WTC11 (cell line): ENCODE measurements at regions not wholly inside any gene's neighbourhood (a gene's known extent, or its start where the extent isn't known, plus 50 kb on each side); places are given as distances from the start of the nearest gene placed in this dataset.
"Not testable (repeated sequence)": the region's sequence is repeated elsewhere in the genome, so short reads cannot be mapped to it uniquely, and the experiment has no call there.

Source experiments
- ATAC-seq: fragments of 200-7000 bp; cut with Tn5 transposase; 2 replicates; pipeline ENCODE4 v1.10.0; 2021; ENCODE audit warnings: mild to moderate bottlenecking, moderate library complexity
- CTCF ChIA-PET: fragments of 300-600 bp; sonication (Branson Sonifier 250); formaldehyde crosslinking; loops from one replicate; lab custom pipeline; 2021; ENCODE audit warnings: antibody characterized with exemption; lab: Charles Lee
- POLR2A ChIA-PET: fragments of 350-600 bp; sonication (Branson Sonifier 250); formaldehyde crosslinking; loops from one replicate; lab custom pipeline; 2021; ENCODE audit warnings: antibody characterized with exemption; lab: Charles Lee
- DNase-seq: peaks from one replicate; pipeline ENCODE4 v3.0.0; 2021; ENCODE audit warnings: low spot score
- H3K27ac Mint-ChIP-seq: 2 replicates; pipeline ENCODE4 v1.8.0; 2021; ENCODE audit warnings: mixed read lengths
- H3K27me3 Mint-ChIP-seq: 2 replicates; pipeline ENCODE4 v1.8.0; 2021; ENCODE audit warnings: low read depth, mild to moderate bottlenecking, moderate library complexity, mixed read lengths
- H3K36me3 Mint-ChIP-seq: 2 replicates; pipeline ENCODE4 v1.8.0; 2021; ENCODE audit warnings: mixed read lengths
- H3K4me1 Mint-ChIP-seq: 2 replicates; pipeline ENCODE4 v1.8.0; 2022; ENCODE audit warnings: mixed read lengths
- H3K4me3 Mint-ChIP-seq: 2 replicates; pipeline ENCODE4 v1.8.0; 2021; ENCODE audit warnings: mild to moderate bottlenecking, moderate library complexity, mixed read lengths
- H3K9me3 Mint-ChIP-seq: 2 replicates; pipeline ENCODE4 v1.8.0; 2021; ENCODE audit warnings: mixed read lengths
- ATF1 ChIP-seq: sonication (generic); formaldehyde crosslinking; IDR thresholded peaks from 2 replicates; pipeline ENCODE4 v1.8.1; 2023; ENCODE audit warnings: mild to moderate bottlenecking, moderate library complexity, missing genetic modification reagents
- CBFB ChIP-seq: sonication (generic); formaldehyde crosslinking; IDR thresholded peaks from 2 replicates; pipeline ENCODE4 v1.8.1; 2022; ENCODE audit warnings: mild to moderate bottlenecking, low read depth, missing genetic modification reagents
- E2F5 ChIP-seq: sonication (generic); formaldehyde crosslinking; IDR thresholded peaks from 2 replicates; pipeline ENCODE4 v1.8.1; 2022; ENCODE audit warnings: mild to moderate bottlenecking, moderate library complexity, missing genetic modification reagents
- HMGA2 ChIP-seq: fragments of 250-450 bp; sonication (Bioruptor Pico); IDR thresholded peaks from 2 replicates; pipeline ENCODE4 v1.4.0; 2021; ENCODE audit warnings: mild to moderate bottlenecking, moderate library complexity
- MLX ChIP-seq: sonication (generic); formaldehyde crosslinking; IDR thresholded peaks from 2 replicates; pipeline ENCODE4 v1.8.1; 2023; ENCODE audit warnings: mild to moderate bottlenecking, missing genetic modification reagents, moderate library complexity
- NR3C1 ChIP-seq: sonication (generic); formaldehyde crosslinking; conservative IDR thresholded peaks from 2 replicates; pipeline ENCODE4 v1.8.1; 2023; ENCODE audit warnings: low read depth, mild to moderate bottlenecking, missing genetic modification reagents
- SMAD3 ChIP-seq: sonication (generic); formaldehyde crosslinking; IDR thresholded peaks from 2 replicates; pipeline ENCODE4 v1.8.0; 2022; ENCODE audit warnings: missing genetic modification reagents, mild to moderate bottlenecking, borderline replicate concordance
- ZNF219 ChIP-seq: sonication (generic); formaldehyde crosslinking; IDR thresholded peaks from 2 replicates; pipeline ENCODE4 v1.8.0; 2023; ENCODE audit warnings: missing genetic modification reagents, mild to moderate bottlenecking, borderline replicate concordance
- ZSCAN18 ChIP-seq: fragments of 250-450 bp; sonication (Bioruptor Pico); IDR thresholded peaks from 2 replicates; pipeline ENCODE4 v2.1.2; 2022; ENCODE audit warnings: mild to moderate bottlenecking, moderate library complexity

- peaks cover 27% of the 10 kb centered on the region for H3K9me3 Mint-ChIP-seq
- H3K27me3 Mint-ChIP-seq, CTCF ChIA-PET, H3K4me3 Mint-ChIP-seq, H3K36me3 Mint-ChIP-seq, POLR2A ChIA-PET, H3K4me1 Mint-ChIP-seq, H3K27ac Mint-ChIP-seq, ATAC-seq, DNase-seq: not testable (repeated sequence)
These were observed 141.6 kb downstream of the POU3F4 start for GRCh38 chrX:83649706-83650105.

GRCh38 chrX:83658731-83659130, 150.6 kb downstream of the POU3F4 start:
- Mint-ChIP-seq H3K9me3 (peaks cover 13% of the 10 kb centered on the region), H3K27ac (no peak overlapping the region), H3K4me3 (no peak overlapping the region), H3K36me3 (peaks cover 6% of the 10 kb centered on the region), H3K4me1 (no peaks in the 10 kb centered on the region), H3K27me3 (no peaks in the 10 kb centered on the region)
- DNase-seq = no peak
- TF ChIP-seq HMGA2 (CRISPR knock-in tag) (no peak), ZSCAN18 (CRISPR knock-in tag) (no peak), SMAD3 (CRISPR knock-in tag) (no peak), E2F5 (CRISPR knock-in tag) (no peak), NR3C1 (CRISPR knock-in tag) (no peak), MLX (CRISPR knock-in tag) (no peak), CBFB (CRISPR knock-in tag) (no peak), ZNF219 (CRISPR knock-in tag) (no peak), ATF1 (CRISPR knock-in tag) (no peak)
- POLR2A ChIA-PET = no interaction called here
- CTCF ChIA-PET = no interaction called here
- ATAC-seq = peak; percentile 82
